8988T (cell line): ENCODE measurements at regions not wholly inside any gene's neighbourhood (a gene's known extent, or its start where the extent isn't known, plus 50 kb on each side); places are given as distances from the start of the nearest gene placed in this dataset.

Source experiments
- DNase-seq: peaks from one replicate; pipeline ENCODE4 v3.0.0; 2011

DNA sequence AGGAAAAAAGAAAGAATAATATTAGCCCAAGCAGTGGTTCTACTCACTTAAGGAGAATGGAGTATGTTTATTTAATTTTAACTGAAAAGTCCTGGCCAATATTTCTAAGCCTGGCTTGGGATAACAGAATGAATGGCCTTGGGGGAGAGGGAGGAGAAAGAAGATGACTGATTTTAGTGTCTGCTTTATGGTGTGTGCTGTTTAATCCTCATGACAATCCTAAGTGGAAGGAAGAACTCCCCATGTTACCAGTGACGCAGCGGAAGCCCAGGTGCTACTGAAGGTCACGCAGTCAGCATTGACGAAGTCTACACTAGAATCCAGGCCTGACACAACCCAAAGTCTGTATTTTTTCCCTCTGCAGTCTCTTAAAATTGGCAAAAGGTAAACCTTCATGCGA lies 50.5 kb downstream of the PALM2AKAP2 start:
- no peak for DNase-seq

- no peak for DNase-seq
Measured at GRCh38 chr9:109831998-109832658, 52.1 kb downstream of the PALM2AKAP2 start.

DNA sequence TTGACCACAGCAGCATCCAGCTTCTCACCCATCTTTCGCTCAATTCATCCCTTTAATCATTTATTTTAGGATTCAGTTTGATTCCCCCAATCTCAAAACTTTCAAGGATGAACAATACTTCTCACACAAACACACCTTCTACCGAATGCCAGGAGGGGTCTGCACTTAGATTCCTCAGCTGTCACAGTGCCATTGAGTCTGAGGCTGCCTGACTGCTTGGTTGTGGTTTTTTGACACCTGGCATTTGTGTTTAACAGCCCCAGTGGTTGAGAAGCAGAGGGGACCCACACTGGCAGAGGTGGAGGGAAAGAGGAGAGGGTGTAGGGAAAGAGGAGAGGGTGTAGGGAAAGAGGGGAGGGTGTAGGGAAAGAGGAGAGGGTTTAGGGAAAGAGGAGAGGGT lies 54.9 kb downstream of the PALM2AKAP2 start:
- no peak for DNase-seq

- no peak for DNase-seq
Measured at GRCh38 chr9:109843641-109844040, 63.6 kb downstream of the PALM2AKAP2 start.

- DNase-seq, result no peak
Measured at GRCh38 chr9:109845226-109845625, 65.2 kb downstream of the PALM2AKAP2 start.

- no peak for DNase-seq
Measured at GRCh38 chr9:109846776-109847175, 66.8 kb downstream of the PALM2AKAP2 start.

DNA sequence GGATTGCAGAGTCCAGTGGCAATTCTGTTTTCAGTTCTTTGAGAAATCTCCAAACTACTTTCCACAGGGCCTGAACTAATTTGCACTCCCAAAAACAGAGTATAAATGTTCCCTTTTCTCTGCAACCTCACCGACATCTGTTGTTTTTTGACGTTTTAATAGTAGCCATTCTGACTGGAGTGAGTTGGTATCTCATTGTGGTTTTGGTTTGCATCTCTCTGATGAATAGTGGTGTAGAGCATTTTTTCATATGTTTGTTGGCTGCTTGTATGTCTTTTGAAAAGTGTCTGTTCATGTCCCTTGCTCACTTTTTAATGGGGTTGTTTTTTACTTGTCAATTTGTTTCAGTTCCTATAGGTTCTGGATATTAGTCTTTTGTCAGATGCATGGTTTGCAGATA lies 72.6 kb downstream of the PALM2AKAP2 start:
- DNase-seq, result no peak

GRCh38 chr9:109855540-109855939 lies 75.5 kb downstream of the PALM2AKAP2 start:
- DNase-seq, result no peak

GRCh38 chr9:109856785-109857184 lies 76.8 kb downstream of the PALM2AKAP2 start:
- DNase-seq, result no peak

GRCh38 chr9:109857336-109857735 lies 77.3 kb downstream of the PALM2AKAP2 start:
- no peak for DNase-seq

DNA sequence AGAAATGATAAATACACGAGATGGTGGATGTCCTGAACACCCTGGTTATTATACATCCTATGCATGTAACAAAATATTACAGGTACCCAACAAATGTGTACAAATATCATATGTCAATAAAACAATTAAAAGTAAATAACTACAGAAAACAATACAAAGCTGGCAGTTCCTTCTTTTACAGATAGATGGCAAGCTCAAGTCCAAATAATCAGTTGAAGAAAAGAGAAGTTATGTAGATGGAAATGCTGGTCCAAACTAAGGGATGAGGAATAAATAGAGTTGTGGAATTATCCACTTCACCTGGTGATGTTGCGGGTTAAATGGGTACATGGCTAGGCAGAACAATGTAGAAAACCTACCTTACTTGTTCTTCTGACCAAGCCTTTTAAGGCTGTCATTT lies 79.4 kb downstream of the PALM2AKAP2 start:
- DNase-seq, result no peak

GRCh38 chr9:109860521-109860920 lies 80.5 kb downstream of the PALM2AKAP2 start:
- no peak for DNase-seq

- no peak for DNase-seq
Measured at GRCh38 chr9:109861499-109861898, 81.5 kb downstream of the PALM2AKAP2 start.

GRCh38 chr9:109861918-109862317 lies 81.9 kb downstream of the PALM2AKAP2 start:
- DNase-seq, result no peak

DNA sequence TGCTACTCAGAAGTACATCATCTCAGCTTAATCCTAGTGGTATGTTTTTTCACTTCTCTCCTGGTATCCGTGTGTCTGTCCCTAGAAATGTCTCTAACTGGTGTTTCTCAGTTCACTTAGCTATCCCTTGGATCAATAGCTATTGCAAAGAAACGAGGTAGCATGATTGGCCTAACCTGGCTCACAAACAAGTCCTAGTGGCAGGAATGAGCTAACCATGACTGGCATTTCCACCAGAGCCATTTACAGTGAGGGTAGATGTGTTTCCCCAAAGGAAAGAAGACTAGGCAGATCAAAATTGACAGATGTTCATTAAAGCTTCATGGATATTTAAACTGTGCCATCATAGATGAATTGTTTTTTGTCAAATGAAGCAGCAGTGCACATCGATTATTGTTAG lies 82.5 kb downstream of the PALM2AKAP2 start:
- no peak for DNase-seq

- DNase-seq, result no peak
Measured at GRCh38 chr9:109863961-109864360, 84.0 kb downstream of the PALM2AKAP2 start.

GRCh38 chr9:109865521-109865920 lies 85.5 kb downstream of the PALM2AKAP2 start:
- no peak for DNase-seq

- DNase-seq, result no peak
Measured at GRCh38 chr9:109868207-109868606, 88.2 kb downstream of the PALM2AKAP2 start.

DNA sequence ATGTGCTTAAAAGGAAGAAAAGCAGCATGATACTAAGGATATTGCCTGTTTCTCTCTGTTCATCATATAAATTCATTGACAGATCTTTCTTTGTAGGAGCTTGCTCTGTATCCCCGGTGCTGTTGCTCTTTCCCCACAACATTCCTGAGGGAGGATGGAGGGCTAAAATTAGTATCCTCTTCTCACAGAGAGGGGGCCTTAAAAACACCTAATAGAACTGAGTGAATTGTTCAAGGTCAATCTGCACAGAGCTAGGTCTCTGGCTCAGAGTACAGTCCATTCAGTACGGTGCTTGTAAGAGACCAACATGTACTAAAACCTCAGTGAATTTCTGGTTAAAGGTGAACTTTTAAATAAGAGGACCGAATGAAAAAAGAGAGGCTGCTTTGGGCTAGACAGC lies 88.7 kb downstream of the PALM2AKAP2 start:
- DNase-seq, result no peak

DNA sequence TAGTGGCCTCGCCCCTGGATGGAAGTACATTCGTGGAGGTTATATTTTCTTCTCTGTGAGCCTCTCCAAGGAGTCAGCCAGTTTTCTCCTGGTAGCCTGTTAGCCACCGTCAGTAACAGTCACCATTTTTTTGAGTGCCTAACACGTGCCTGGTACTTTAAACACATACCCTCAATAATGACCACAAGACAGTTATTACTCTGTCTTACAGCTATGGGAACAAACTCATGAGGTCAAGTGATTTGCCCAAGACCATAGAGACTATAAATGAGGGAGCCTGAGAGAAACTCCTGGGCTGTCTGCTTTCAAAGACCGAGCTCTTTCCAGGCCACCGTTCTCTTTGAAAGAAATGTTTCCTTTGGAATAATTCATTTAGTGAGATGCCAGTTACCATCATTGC lies 90.4 kb downstream of the PALM2AKAP2 start:
- no peak for DNase-seq

- DNase-seq, result no peak
Measured at GRCh38 chr9:109872901-109873300, 92.9 kb downstream of the PALM2AKAP2 start.

- DNase-seq, result no peak
Measured at GRCh38 chr9:109875495-109876129, 95.6 kb downstream of the PALM2AKAP2 start.

- DNase-seq, result peak; percentile 40
Measured at GRCh38 chr9:109880276-109881169, 100.5 kb downstream of the PALM2AKAP2 start.

DNA sequence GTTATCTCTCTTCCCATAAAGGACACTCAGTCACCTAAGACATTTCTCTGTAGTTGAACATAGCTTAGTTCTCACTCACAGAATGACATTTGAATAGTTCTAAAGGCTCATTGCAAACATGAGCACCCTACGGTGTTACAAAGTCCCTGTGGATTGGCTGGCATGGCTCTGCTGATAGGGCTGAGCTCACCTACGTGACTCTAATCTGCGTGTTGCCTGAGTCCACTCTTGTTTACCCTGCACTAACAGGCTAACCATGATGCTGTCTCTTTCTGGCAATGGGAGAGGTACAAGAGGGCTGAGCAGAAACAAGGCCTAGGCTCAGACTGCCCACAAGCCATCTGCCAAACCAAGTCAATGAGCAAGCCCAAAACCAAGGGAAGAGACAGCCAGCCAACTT lies 103.6 kb downstream of the PALM2AKAP2 start:
- DNase-seq, result no peak
